ENCODE measurements at regions not wholly inside any gene's neighbourhood (a gene's known extent, or its start where the extent isn't known, plus 50 kb on each side); places are given as distances from the start of the nearest gene placed in this dataset.

- no peaks in the 10 kb centered on the region for H3K27me3 ChIP-seq
- intact Hi-C loops (cut with DNase I): no loop called here
- no peak overlapping the region for H3K4me3 ChIP-seq
- DNase-seq: no peak
- WGBS, 2 donors: 54 to 60% methylated on average over 12 of the region's 12 CpGs
- no peak for ATAC-seq
- H3K36me3 ChIP-seq: no peaks in the 10 kb centered on the region
- no peaks in the 10 kb centered on the region for H3K9me3 ChIP-seq
- H3K4me1 ChIP-seq: no peaks in the 10 kb centered on the region
- TF ChIP-seq CTCF (IDR thresholded peaks at IDR 0.05): no peak
- no peak overlapping the region for H3K27ac ChIP-seq
- no peak for FAIRE-seq
Observed at GRCh38 chr18:73511771-73512503, 635.7 kb downstream of the FBXO15 start.

GRCh38 chr18:73509460-73509859 is 638.2 kb downstream of the FBXO15 start:
- no peaks in the 10 kb centered on the region for H3K9me3 ChIP-seq
- H3K27me3 ChIP-seq: no peaks in the 10 kb centered on the region
- ATAC-seq (no peak), FAIRE-seq (no peak), DNase-seq (no peak)
- no peak overlapping the region for H3K4me3 ChIP-seq
- no peak overlapping the region for H3K27ac ChIP-seq
- 39 to 48% methylated on average over 2 of the region's 2 CpGs for WGBS, 2 donors
- no peaks in the 10 kb centered on the region for H3K4me1 ChIP-seq
- intact Hi-C loops (cut with DNase I): no loop called here
- no peak for TF ChIP-seq CTCF (IDR thresholded peaks at IDR 0.05)
- no peaks in the 10 kb centered on the region for H3K36me3 ChIP-seq

GRCh38 chr18:73503326-73503725 is 635.5 kb upstream of the NETO1 start:
- Histone ChIP-seq H3K9me3 (no peaks in the 10 kb centered on the region), H3K4me3 (no peak overlapping the region), H3K4me1 (no peaks in the 10 kb centered on the region), H3K27me3 (no peaks in the 10 kb centered on the region), H3K36me3 (no peaks in the 10 kb centered on the region), H3K27ac (no peak overlapping the region)
- 0% methylated on average over 1 of the region's 1 CpG for WGBS, 2 donors
- ATAC-seq: no peak
- intact Hi-C loops (cut with DNase I): no loop called here
- no peak for FAIRE-seq
- no peak for DNase-seq
- TF ChIP-seq CTCF (IDR thresholded peaks at IDR 0.05): no peak

GRCh38 chr18:73487966-73488365 is 620.2 kb upstream of the NETO1 start:
- 69 to 80% methylated on average over 2 of the region's 2 CpGs for WGBS, 2 donors
- no peak for ATAC-seq
- no peak for TF ChIP-seq CTCF (IDR thresholded peaks at IDR 0.05)
- no peaks in the 10 kb centered on the region for H3K9me3 ChIP-seq
- no peak overlapping the region for H3K27ac ChIP-seq
- no peak overlapping the region for H3K4me3 ChIP-seq
- intact Hi-C loops (cut with DNase I): no loop called here
- H3K4me1 ChIP-seq: no peaks in the 10 kb centered on the region
- DNase-seq: no peak
- no peak for FAIRE-seq
- H3K36me3 ChIP-seq: no peaks in the 10 kb centered on the region
- no peaks in the 10 kb centered on the region for H3K27me3 ChIP-seq

GRCh38 chr18:73485166-73485565 is 617.4 kb upstream of the NETO1 start:
- no peaks in the 10 kb centered on the region for H3K4me1 ChIP-seq
- no peaks in the 10 kb centered on the region for H3K36me3 ChIP-seq
- no peaks in the 10 kb centered on the region for H3K9me3 ChIP-seq
- no peak for TF ChIP-seq CTCF (IDR thresholded peaks at IDR 0.05)
- ATAC-seq: no peak
- no peak for FAIRE-seq
- DNase-seq: no peak
- intact Hi-C loops (cut with DNase I): no loop called here
- H3K27ac ChIP-seq: no peak overlapping the region
- H3K27me3 ChIP-seq: no peaks in the 10 kb centered on the region
- 34 to 38% methylated on average over 3 of the region's 3 CpGs for WGBS, 2 donors
- H3K4me3 ChIP-seq: no peak overlapping the region
